Neural cell (in vitro differentiated cells): ENCODE measurements at regions not wholly inside any gene's neighbourhood (a gene's known extent, or its start where the extent isn't known, plus 50 kb on each side); places are given as distances from the start of the nearest gene placed in this dataset.

Source experiments
- EZH2 ChIP-seq: fragments of 200-600, 300-800 bp; shearing (Covaris generic), sonication (generic); IDR thresholded peaks from 2 replicates; pipeline ENCODE4 v1.6.1; 2014; ENCODE audit warnings: antibody characterized with exemption, low read length, borderline replicate concordance, mild to moderate bottlenecking; ENCODE audit not compliant: insufficient read depth, poor library complexity, severe bottlenecking
- MXI1 ChIP-seq: fragments of 450-650 bp; conservative IDR thresholded peaks from 2 replicates; pipeline ENCODE4 v1.6.1; 2014; ENCODE audit warnings: antibody characterized with exemption, mild to moderate bottlenecking; ENCODE audit not compliant: poor library complexity, severe bottlenecking
- RAD21 ChIP-seq: fragments of 450-650 bp; conservative IDR thresholded peaks from 2 replicates; pipeline ENCODE4 v1.6.1; 2014; ENCODE audit warnings: antibody characterized with exemption, mild to moderate bottlenecking, moderate library complexity
- TF ChIP-seq, protein P1 (sequence below): fragments of 450-650 bp; IDR thresholded peaks from 2 replicates; pipeline ENCODE4 v1.5.1; 2014; ENCODE audit warnings: antibody characterized with exemption, mild to moderate bottlenecking, moderate library complexity; ENCODE audit not compliant: poor library complexity, severe bottlenecking
- TF ChIP-seq, protein P2 (sequence below): IDR thresholded peaks from 2 replicates; pipeline ENCODE4 v1.6.1; 2012; ENCODE audit warnings: borderline replicate concordance

DNA sequence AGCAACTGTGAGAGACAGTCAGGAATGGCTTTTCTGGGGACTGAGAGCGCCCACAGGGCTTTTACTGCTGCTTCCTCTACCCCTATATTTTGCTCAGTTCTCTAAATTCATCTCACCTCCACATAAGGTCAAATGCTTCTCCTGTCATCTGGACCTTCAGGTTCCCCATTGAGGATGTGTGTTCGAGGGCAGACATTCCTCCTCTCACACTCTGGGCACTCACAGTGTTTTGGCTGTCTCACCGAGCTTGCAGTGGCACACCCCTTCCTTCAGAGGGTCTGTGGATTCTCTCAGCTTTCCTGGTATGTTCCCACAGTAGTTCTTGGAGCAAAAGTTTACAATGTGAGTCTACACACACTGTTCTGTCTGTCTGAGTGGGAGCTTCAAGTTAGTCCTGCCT is 127.8 kb upstream of the GLRA1 start:
- TF ChIP-seq RAD21 (no peak), EZH2 (no peak), MXI1 (no peak)
- TF ChIP-seq, protein P1, sequence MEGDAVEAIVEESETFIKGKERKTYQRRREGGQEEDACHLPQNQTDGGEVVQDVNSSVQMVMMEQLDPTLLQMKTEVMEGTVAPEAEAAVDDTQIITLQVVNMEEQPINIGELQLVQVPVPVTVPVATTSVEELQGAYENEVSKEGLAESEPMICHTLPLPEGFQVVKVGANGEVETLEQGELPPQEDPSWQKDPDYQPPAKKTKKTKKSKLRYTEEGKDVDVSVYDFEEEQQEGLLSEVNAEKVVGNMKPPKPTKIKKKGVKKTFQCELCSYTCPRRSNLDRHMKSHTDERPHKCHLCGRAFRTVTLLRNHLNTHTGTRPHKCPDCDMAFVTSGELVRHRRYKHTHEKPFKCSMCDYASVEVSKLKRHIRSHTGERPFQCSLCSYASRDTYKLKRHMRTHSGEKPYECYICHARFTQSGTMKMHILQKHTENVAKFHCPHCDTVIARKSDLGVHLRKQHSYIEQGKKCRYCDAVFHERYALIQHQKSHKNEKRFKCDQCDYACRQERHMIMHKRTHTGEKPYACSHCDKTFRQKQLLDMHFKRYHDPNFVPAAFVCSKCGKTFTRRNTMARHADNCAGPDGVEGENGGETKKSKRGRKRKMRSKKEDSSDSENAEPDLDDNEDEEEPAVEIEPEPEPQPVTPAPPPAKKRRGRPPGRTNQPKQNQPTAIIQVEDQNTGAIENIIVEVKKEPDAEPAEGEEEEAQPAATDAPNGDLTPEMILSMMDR, result no peak
- TF ChIP-seq, protein P2, sequence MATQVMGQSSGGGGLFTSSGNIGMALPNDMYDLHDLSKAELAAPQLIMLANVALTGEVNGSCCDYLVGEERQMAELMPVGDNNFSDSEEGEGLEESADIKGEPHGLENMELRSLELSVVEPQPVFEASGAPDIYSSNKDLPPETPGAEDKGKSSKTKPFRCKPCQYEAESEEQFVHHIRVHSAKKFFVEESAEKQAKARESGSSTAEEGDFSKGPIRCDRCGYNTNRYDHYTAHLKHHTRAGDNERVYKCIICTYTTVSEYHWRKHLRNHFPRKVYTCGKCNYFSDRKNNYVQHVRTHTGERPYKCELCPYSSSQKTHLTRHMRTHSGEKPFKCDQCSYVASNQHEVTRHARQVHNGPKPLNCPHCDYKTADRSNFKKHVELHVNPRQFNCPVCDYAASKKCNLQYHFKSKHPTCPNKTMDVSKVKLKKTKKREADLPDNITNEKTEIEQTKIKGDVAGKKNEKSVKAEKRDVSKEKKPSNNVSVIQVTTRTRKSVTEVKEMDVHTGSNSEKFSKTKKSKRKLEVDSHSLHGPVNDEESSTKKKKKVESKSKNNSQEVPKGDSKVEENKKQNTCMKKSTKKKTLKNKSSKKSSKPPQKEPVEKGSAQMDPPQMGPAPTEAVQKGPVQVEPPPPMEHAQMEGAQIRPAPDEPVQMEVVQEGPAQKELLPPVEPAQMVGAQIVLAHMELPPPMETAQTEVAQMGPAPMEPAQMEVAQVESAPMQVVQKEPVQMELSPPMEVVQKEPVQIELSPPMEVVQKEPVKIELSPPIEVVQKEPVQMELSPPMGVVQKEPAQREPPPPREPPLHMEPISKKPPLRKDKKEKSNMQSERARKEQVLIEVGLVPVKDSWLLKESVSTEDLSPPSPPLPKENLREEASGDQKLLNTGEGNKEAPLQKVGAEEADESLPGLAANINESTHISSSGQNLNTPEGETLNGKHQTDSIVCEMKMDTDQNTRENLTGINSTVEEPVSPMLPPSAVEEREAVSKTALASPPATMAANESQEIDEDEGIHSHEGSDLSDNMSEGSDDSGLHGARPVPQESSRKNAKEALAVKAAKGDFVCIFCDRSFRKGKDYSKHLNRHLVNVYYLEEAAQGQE, result no peak
